ENCODE measurements at regions not wholly inside any gene's neighbourhood (a gene's known extent, or its start where the extent isn't known, plus 50 kb on each side); places are given as distances from the start of the nearest gene placed in this dataset.

- Mint-ChIP-seq H3K4me1 (no peaks in the 10 kb centered on the region), H3K27ac (no peak overlapping the region), H3K27me3 (peaks cover 7% of the 10 kb centered on the region), H3K9me3 (no peaks in the 10 kb centered on the region), H3K36me3 (no peaks in the 10 kb centered on the region), H3K4me3 (no peak overlapping the region)
- ATAC-seq (ENCODE audit: low read depth) (no peak), DNase-seq (ENCODE audit: low spot score in 2 of 2) (no peak)
Observed at GRCh38 chr1:199302554-199302953, 663.7 kb downstream of the PTPRC start.

- H3K27ac Mint-ChIP-seq, result no peak overlapping the region
- H3K27me3 Mint-ChIP-seq, result peaks cover 6% of the 10 kb centered on the region
- no peak overlapping the region for H3K4me3 Mint-ChIP-seq
- H3K4me1 Mint-ChIP-seq, result no peaks in the 10 kb centered on the region
- no peaks in the 10 kb centered on the region for H3K36me3 Mint-ChIP-seq
- DNase-seq (ENCODE audit: low spot score in 2 of 2), result no peak
- H3K9me3 Mint-ChIP-seq, result no peaks in the 10 kb centered on the region
- ATAC-seq (ENCODE audit: low read depth), result no peak
Observed at GRCh38 chr1:199303035-199303434, 664.2 kb downstream of the PTPRC start.

- H3K9me3 Mint-ChIP-seq, result no peaks in the 10 kb centered on the region
- H3K4me1 Mint-ChIP-seq, result peaks cover 2% of the 10 kb centered on the region
- no peak overlapping the region for H3K4me3 Mint-ChIP-seq
- no peak overlapping the region for H3K27ac Mint-ChIP-seq
- peaks cover 8% of the 10 kb centered on the region for H3K27me3 Mint-ChIP-seq
- DNase-seq (ENCODE audit: low spot score in 2 of 2), result no peak
- no peaks in the 10 kb centered on the region for H3K36me3 Mint-ChIP-seq
- ATAC-seq (ENCODE audit: low read depth), result no peak
Observed at GRCh38 chr1:199305053-199305452, 666.2 kb downstream of the PTPRC start.

GRCh38 chr1:199307496-199308264 lies 668.8 kb downstream of the PTPRC start:
- peaks cover 6% of the 10 kb centered on the region for H3K4me1 Mint-ChIP-seq
- no peaks in the 10 kb centered on the region for H3K9me3 Mint-ChIP-seq
- H3K27ac Mint-ChIP-seq, result no peak overlapping the region
- ATAC-seq (ENCODE audit: low read depth) (no peak), DNase-seq (ENCODE audit: low spot score in 2 of 2) (no peak)
- no peaks in the 10 kb centered on the region for H3K36me3 Mint-ChIP-seq
- H3K27me3 Mint-ChIP-seq, result peaks cover 6% of the 10 kb centered on the region
- no peak overlapping the region for H3K4me3 Mint-ChIP-seq

GRCh38 chr1:199308349-199308846 lies 669.6 kb downstream of the PTPRC start:
- Mint-ChIP-seq H3K36me3 (no peaks in the 10 kb centered on the region), H3K27me3 (peaks cover 6% of the 10 kb centered on the region), H3K4me3 (no peak overlapping the region), H3K9me3 (no peaks in the 10 kb centered on the region), H3K27ac (no peak overlapping the region), H3K4me1 (peaks cover 6% of the 10 kb centered on the region)
- ATAC-seq (ENCODE audit: low read depth) (no peak), DNase-seq (ENCODE audit: low spot score in 2 of 2) (no peak)

- Mint-ChIP-seq H3K9me3 (no peaks in the 10 kb centered on the region), H3K27me3 (peaks cover 4% of the 10 kb centered on the region), H3K4me1 (peaks cover 6% of the 10 kb centered on the region), H3K36me3 (no peaks in the 10 kb centered on the region), H3K4me3 (no peak overlapping the region), H3K27ac (no peak overlapping the region)
- no peak for DNase-seq (ENCODE audit: low spot score in 2 of 2)
- ATAC-seq (ENCODE audit: low read depth), result peak; percentile 31
Observed at GRCh38 chr1:199310708-199311107, 671.9 kb downstream of the PTPRC start.

GRCh38 chr1:199311478-199312262 lies 672.8 kb downstream of the PTPRC start:
- Mint-ChIP-seq H3K4me1 (peaks cover 6% of the 10 kb centered on the region), H3K27me3 (peaks cover 2% of the 10 kb centered on the region), H3K36me3 (no peaks in the 10 kb centered on the region), H3K9me3 (no peaks in the 10 kb centered on the region), H3K4me3 (no peak overlapping the region), H3K27ac (no peak overlapping the region)
- DNase-seq (ENCODE audit: low spot score in 2 of 2) (no peak), ATAC-seq (ENCODE audit: low read depth) (no peak)

GRCh38 chr1:199312626-199313025 lies 673.8 kb downstream of the PTPRC start:
- Mint-ChIP-seq H3K27me3 (peaks cover 2% of the 10 kb centered on the region), H3K9me3 (no peaks in the 10 kb centered on the region), H3K4me1 (peaks cover 6% of the 10 kb centered on the region), H3K36me3 (no peaks in the 10 kb centered on the region), H3K27ac (no peak overlapping the region), H3K4me3 (no peak overlapping the region)
- DNase-seq (ENCODE audit: low spot score in 2 of 2) (no peak), ATAC-seq (ENCODE audit: low read depth) (no peak)

- no peak for DNase-seq (ENCODE audit: low spot score in 2 of 2)
- no peaks in the 10 kb centered on the region for H3K9me3 Mint-ChIP-seq
- no peak for ATAC-seq (ENCODE audit: low read depth)
Observed at GRCh38 chr1:199313444-199313843, 674.6 kb downstream of the PTPRC start.

GRCh38 chr1:199319341-199319740 lies 680.5 kb downstream of the PTPRC start:
- H3K4me1 Mint-ChIP-seq, result no peaks in the 10 kb centered on the region

More at GRCh38 chr1:199313444-199313843, 674.6 kb downstream of the PTPRC start:
- no peak overlapping the region for H3K27ac Mint-ChIP-seq
- H3K27me3 Mint-ChIP-seq, result no peaks in the 10 kb centered on the region
- no peaks in the 10 kb centered on the region for H3K36me3 Mint-ChIP-seq
- H3K4me1 Mint-ChIP-seq, result peaks cover 6% of the 10 kb centered on the region
- no peak overlapping the region for H3K4me3 Mint-ChIP-seq

GRCh38 chr1:199322278-199322677 lies 683.4 kb downstream of the PTPRC start:
- Mint-ChIP-seq H3K4me3 (no peak overlapping the region), H3K9me3 (peaks cover 1% of the 10 kb centered on the region), H3K36me3 (no peaks in the 10 kb centered on the region), H3K4me1 (no peaks in the 10 kb centered on the region), H3K27ac (no peak overlapping the region), H3K27me3 (peaks cover 5% of the 10 kb centered on the region)
- ATAC-seq (ENCODE audit: low read depth) (no peak), DNase-seq (ENCODE audit: low spot score in 2 of 2) (no peak)

More at GRCh38 chr1:199319341-199319740, 680.5 kb downstream of the PTPRC start:
- no peak overlapping the region for H3K4me3 Mint-ChIP-seq
- ATAC-seq (ENCODE audit: low read depth) (no peak), DNase-seq (ENCODE audit: low spot score in 2 of 2) (no peak)
- no peaks in the 10 kb centered on the region for H3K9me3 Mint-ChIP-seq
- H3K27me3 Mint-ChIP-seq, result peaks cover 5% of the 10 kb centered on the region
- H3K27ac Mint-ChIP-seq, result no peak overlapping the region
- no peaks in the 10 kb centered on the region for H3K36me3 Mint-ChIP-seq

GRCh38 chr1:199333180-199333579 lies 694.3 kb upstream of the NR5A2 start:
- no peak for DNase-seq (ENCODE audit: low spot score in 2 of 2)
- Mint-ChIP-seq H3K27me3 (peaks cover 2% of the 10 kb centered on the region), H3K36me3 (no peaks in the 10 kb centered on the region), H3K9me3 (no peaks in the 10 kb centered on the region), H3K4me3 (no peak overlapping the region), H3K4me1 (no peaks in the 10 kb centered on the region), H3K27ac (no peak overlapping the region)
- no peak for ATAC-seq (ENCODE audit: low read depth)

- H3K9me3 Mint-ChIP-seq, result no peaks in the 10 kb centered on the region
- no peak overlapping the region for H3K27ac Mint-ChIP-seq
- ATAC-seq (ENCODE audit: low read depth) (no peak), DNase-seq (ENCODE audit: low spot score in 2 of 2) (no peak)
- H3K4me1 Mint-ChIP-seq, result no peaks in the 10 kb centered on the region
- H3K36me3 Mint-ChIP-seq, result no peaks in the 10 kb centered on the region
- no peak overlapping the region for H3K4me3 Mint-ChIP-seq
- H3K27me3 Mint-ChIP-seq, result peaks cover 8% of the 10 kb centered on the region
Observed at GRCh38 chr1:199335496-199335895, 692.0 kb upstream of the NR5A2 start.

All from memory B cell (primary cell).